ENCODE measurements at regions not wholly inside any gene's neighbourhood (a gene's known extent, or its start where the extent isn't known, plus 50 kb on each side); places are given as distances from the start of the nearest gene placed in this dataset.
"Not testable (repeated sequence)": the region's sequence is repeated elsewhere in the genome, so short reads cannot be mapped to it uniquely, and the experiment has no call there.

GRCh38 chr13:90706631-90707030 is 640.9 kb upstream of the MIR17HG start:
- no peak for TF ChIP-seq POLR2A (IDR thresholded peaks at IDR 0.05; ENCODE audit: low read length)
- no peak for TF ChIP-seq GATA1 (IDR thresholded peaks at IDR 0.05; ENCODE audit: low read depth, low read length)
- no peak for DNase-seq

- no peak for DNase-seq
- no peak for TF ChIP-seq POLR2A (IDR thresholded peaks at IDR 0.05; ENCODE audit: low read length)
- TF ChIP-seq GATA1 (IDR thresholded peaks at IDR 0.05; ENCODE audit: low read depth, low read length): no peak
Observed at GRCh38 chr13:90708128-90708527, 639.4 kb upstream of the MIR17HG start.

- TF ChIP-seq POLR2A (IDR thresholded peaks at IDR 0.05; ENCODE audit: low read length) (no peak), GATA1 (IDR thresholded peaks at IDR 0.05; ENCODE audit: low read depth, low read length) (no peak)
- DNase-seq: no peak
Observed at GRCh38 chr13:90709319-90709718, 638.2 kb upstream of the MIR17HG start.

- DNase-seq: no peak
- TF ChIP-seq GATA1 (IDR thresholded peaks at IDR 0.05; ENCODE audit: low read depth, low read length): no peak
- TF ChIP-seq POLR2A (IDR thresholded peaks at IDR 0.05; ENCODE audit: low read length): no peak
Observed at GRCh38 chr13:90710164-90710759, 637.2 kb upstream of the MIR17HG start.

GRCh38 chr13:90713441-90714133 is 633.9 kb upstream of the MIR17HG start:
- TF ChIP-seq POLR2A (IDR thresholded peaks at IDR 0.05; ENCODE audit: low read length) (no peak), GATA1 (IDR thresholded peaks at IDR 0.05; ENCODE audit: low read depth, low read length) (no peak)
- DNase-seq: no peak

GRCh38 chr13:90715485-90715884 is 632.0 kb upstream of the MIR17HG start:
- no peak for DNase-seq
- TF ChIP-seq POLR2A (IDR thresholded peaks at IDR 0.05; ENCODE audit: low read length) (no peak), GATA1 (IDR thresholded peaks at IDR 0.05; ENCODE audit: low read depth, low read length) (no peak)

GRCh38 chr13:90717451-90717936 is 630.0 kb upstream of the MIR17HG start:
- DNase-seq: no peak
- TF ChIP-seq POLR2A (IDR thresholded peaks at IDR 0.05; ENCODE audit: low read length) (no peak), GATA1 (IDR thresholded peaks at IDR 0.05; ENCODE audit: low read depth, low read length) (no peak)

- no peak for TF ChIP-seq GATA1 (IDR thresholded peaks at IDR 0.05; ENCODE audit: low read depth, low read length)
- TF ChIP-seq POLR2A (IDR thresholded peaks at IDR 0.05; ENCODE audit: low read length): no peak
Observed at GRCh38 chr13:90719461-90719860, 628.0 kb upstream of the MIR17HG start.

GRCh38 chr13:90721937-90722336 is 625.5 kb upstream of the MIR17HG start:
- no peak for TF ChIP-seq POLR2A (IDR thresholded peaks at IDR 0.05; ENCODE audit: low read length)
- TF ChIP-seq GATA1 (IDR thresholded peaks at IDR 0.05; ENCODE audit: low read depth, low read length): no peak
- no peak for DNase-seq

More at GRCh38 chr13:90719461-90719860, 628.0 kb upstream of the MIR17HG start:
- DNase-seq: no peak

GRCh38 chr13:90723381-90723780 is 624.1 kb upstream of the MIR17HG start:
- DNase-seq: no peak
- no peak for TF ChIP-seq GATA1 (IDR thresholded peaks at IDR 0.05; ENCODE audit: low read depth, low read length)

GRCh38 chr13:90726375-90726774 is 621.1 kb upstream of the MIR17HG start:
- TF ChIP-seq GATA1 (IDR thresholded peaks at IDR 0.05; ENCODE audit: low read depth, low read length): no peak
- no peak for TF ChIP-seq POLR2A (IDR thresholded peaks at IDR 0.05; ENCODE audit: low read length)
- DNase-seq: no peak

GRCh38 chr13:90732049-90732448 is 615.4 kb upstream of the MIR17HG start:
- DNase-seq: no peak
- TF ChIP-seq POLR2A (IDR thresholded peaks at IDR 0.05; ENCODE audit: low read length) (no peak), GATA1 (IDR thresholded peaks at IDR 0.05; ENCODE audit: low read depth, low read length) (no peak)

GRCh38 chr13:90734497-90734896 is 613.0 kb upstream of the MIR17HG start:
- DNase-seq: not testable (repeated sequence)

- DNase-seq: no peak
- TF ChIP-seq GATA1 (IDR thresholded peaks at IDR 0.05; ENCODE audit: low read depth, low read length) (no peak), POLR2A (IDR thresholded peaks at IDR 0.05; ENCODE audit: low read length) (no peak)
Observed at GRCh38 chr13:90738881-90739280, 608.6 kb upstream of the MIR17HG start.

GRCh38 chr13:90740099-90740498 is 607.4 kb upstream of the MIR17HG start:
- TF ChIP-seq GATA1 (IDR thresholded peaks at IDR 0.05; ENCODE audit: low read depth, low read length) (no peak), POLR2A (IDR thresholded peaks at IDR 0.05; ENCODE audit: low read length) (no peak)
- DNase-seq: no peak

All from erythroblast (primary cell).